Left ventricle myocardium inferior (tissue), 1 donor: ENCODE measurements at regions not wholly inside any gene's neighbourhood (a gene's known extent, or its start where the extent isn't known, plus 50 kb on each side); places are given as distances from the start of the nearest gene placed in this dataset.

ENCODE experiments used
- DNase-seq: peaks from one replicate; pipeline ENCODE4 v3.0.0-alpha.2; 2020
- H3K27ac ChIP-seq: fragments of 200-600 bp; replicated peaks from 2 replicates; pipeline ENCODE4 v1.8.0; 2021
- H3K27me3 ChIP-seq: fragments of 200-600 bp; 2 replicates; pipeline ENCODE4 v1.8.0; 2021; ENCODE audit warnings: low read depth
- H3K36me3 ChIP-seq: fragments of 200-600 bp; 2 replicates; pipeline ENCODE4 v1.8.0; 2021
- H3K4me1 ChIP-seq: fragments of 200-600 bp; 2 replicates; pipeline ENCODE4 v1.8.0; 2021
- H3K4me3 ChIP-seq: fragments of 200-600 bp; 2 replicates; pipeline ENCODE4 v1.8.0; 2021; ENCODE audit warnings: mild to moderate bottlenecking, moderate library complexity
- H3K9me3 ChIP-seq: fragments of 200-600 bp; replicated peaks from 2 replicates; pipeline ENCODE4 v1.8.0; 2021
- intact Hi-C: fragments of 100-400 bp; cut with micrococcal nuclease; formaldehyde crosslinking; loops from one replicate; pipeline ENCODE4 v1.11.0; 2022
- TF ChIP-seq, protein P1 (sequence below): fragments of 200-600 bp; IDR thresholded peaks from 2 replicates; pipeline ENCODE4 v1.8.0; 2021; ENCODE audit warnings: antibody characterized with exemption, mild to moderate bottlenecking, borderline replicate concordance
- donor health status: DM: no; HTN: yes; CAD: no; lungs with severe emphysema.

DNA sequence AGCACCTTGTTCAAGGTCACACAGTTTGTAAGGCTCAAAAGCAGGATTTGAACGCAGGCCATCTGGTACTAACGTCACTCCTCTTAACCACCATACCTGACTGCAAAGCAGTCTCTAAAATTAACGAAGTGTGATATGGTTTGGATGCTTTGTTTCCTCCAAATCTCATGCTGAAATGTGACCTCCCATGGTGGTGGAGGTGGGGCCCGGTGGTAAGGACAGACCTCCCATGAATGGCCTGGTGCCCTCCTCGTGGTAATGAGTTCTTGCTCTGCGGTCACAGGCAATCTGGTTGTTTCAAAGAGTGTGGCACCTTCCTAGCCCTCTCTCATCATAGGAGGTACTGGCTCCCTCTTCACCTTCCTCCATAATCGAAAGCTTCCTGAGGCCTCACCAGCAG is 102.2 kb upstream of the BCL2L14 start:
- Histone ChIP-seq H3K27me3 (no peaks in the 10 kb centered on the region), H3K9me3 (no peaks in the 10 kb centered on the region), H3K27ac (no peak overlapping the region), H3K36me3 (no peaks in the 10 kb centered on the region), H3K4me1 (no peaks in the 10 kb centered on the region), H3K4me3 (no peak overlapping the region)
- intact Hi-C loops = no loop called here
- TF ChIP-seq, protein P1, sequence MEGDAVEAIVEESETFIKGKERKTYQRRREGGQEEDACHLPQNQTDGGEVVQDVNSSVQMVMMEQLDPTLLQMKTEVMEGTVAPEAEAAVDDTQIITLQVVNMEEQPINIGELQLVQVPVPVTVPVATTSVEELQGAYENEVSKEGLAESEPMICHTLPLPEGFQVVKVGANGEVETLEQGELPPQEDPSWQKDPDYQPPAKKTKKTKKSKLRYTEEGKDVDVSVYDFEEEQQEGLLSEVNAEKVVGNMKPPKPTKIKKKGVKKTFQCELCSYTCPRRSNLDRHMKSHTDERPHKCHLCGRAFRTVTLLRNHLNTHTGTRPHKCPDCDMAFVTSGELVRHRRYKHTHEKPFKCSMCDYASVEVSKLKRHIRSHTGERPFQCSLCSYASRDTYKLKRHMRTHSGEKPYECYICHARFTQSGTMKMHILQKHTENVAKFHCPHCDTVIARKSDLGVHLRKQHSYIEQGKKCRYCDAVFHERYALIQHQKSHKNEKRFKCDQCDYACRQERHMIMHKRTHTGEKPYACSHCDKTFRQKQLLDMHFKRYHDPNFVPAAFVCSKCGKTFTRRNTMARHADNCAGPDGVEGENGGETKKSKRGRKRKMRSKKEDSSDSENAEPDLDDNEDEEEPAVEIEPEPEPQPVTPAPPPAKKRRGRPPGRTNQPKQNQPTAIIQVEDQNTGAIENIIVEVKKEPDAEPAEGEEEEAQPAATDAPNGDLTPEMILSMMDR = no peak
- no peak for DNase-seq

GRCh38 chr12:11969437-11970154 is 101.1 kb upstream of the BCL2L14 start:
- Histone ChIP-seq H3K27me3 (no peaks in the 10 kb centered on the region), H3K36me3 (no peaks in the 10 kb centered on the region)

DNA sequence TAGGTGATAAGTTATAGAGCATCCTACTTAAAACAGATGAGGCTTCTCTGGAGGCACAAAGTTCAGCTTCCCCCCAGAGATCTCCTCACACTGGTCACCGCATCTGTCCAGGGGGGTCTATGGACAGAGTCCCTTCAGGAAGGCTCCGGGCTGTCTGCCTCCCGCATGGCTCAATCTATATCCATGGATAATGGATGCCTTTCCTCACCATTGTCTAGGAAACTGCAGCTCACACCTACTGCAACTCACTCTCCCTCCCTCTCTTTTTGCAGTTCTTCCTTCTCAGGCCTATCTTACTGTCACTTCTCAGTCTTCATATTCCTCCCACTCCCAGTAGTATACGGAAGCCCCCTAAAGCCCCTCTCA is 100.6 kb upstream of the BCL2L14 start:
- H3K36me3 ChIP-seq = no peaks in the 10 kb centered on the region
- DNase-seq = no peak
- no peak overlapping the region for H3K27ac ChIP-seq
- TF ChIP-seq, protein P1 = no peak
- no peaks in the 10 kb centered on the region for H3K9me3 ChIP-seq
- no peaks in the 10 kb centered on the region for H3K4me1 ChIP-seq
- no peaks in the 10 kb centered on the region for H3K27me3 ChIP-seq
- H3K4me3 ChIP-seq = no peak overlapping the region
- intact Hi-C loops = no loop called here

More at GRCh38 chr12:11969437-11970154, 101.1 kb upstream of the BCL2L14 start:
- H3K4me3 ChIP-seq = no peak overlapping the region
- H3K9me3 ChIP-seq = no peaks in the 10 kb centered on the region
- H3K4me1 ChIP-seq = no peaks in the 10 kb centered on the region
- no peak overlapping the region for H3K27ac ChIP-seq
- DNase-seq = no peak
- intact Hi-C loops = no loop called here
- TF ChIP-seq, protein P1 = no peak

- Histone ChIP-seq H3K27me3 (no peaks in the 10 kb centered on the region), H3K27ac (no peak overlapping the region), H3K4me1 (no peaks in the 10 kb centered on the region), H3K36me3 (no peaks in the 10 kb centered on the region), H3K9me3 (no peaks in the 10 kb centered on the region), H3K4me3 (no peak overlapping the region)
- DNase-seq = no peak
- intact Hi-C loops = no loop called here
- TF ChIP-seq, protein P1 = no peak
Observed at GRCh38 chr12:11973396-11973795, 97.3 kb upstream of the BCL2L14 start.

- H3K27ac ChIP-seq = no peak overlapping the region
- H3K9me3 ChIP-seq = no peaks in the 10 kb centered on the region
- TF ChIP-seq, protein P1 = no peak
- H3K36me3 ChIP-seq = no peaks in the 10 kb centered on the region
- no peaks in the 10 kb centered on the region for H3K4me1 ChIP-seq
- DNase-seq = no peak
- no peak overlapping the region for H3K4me3 ChIP-seq
- no peaks in the 10 kb centered on the region for H3K27me3 ChIP-seq
- intact Hi-C loops = no loop called here
Observed at GRCh38 chr12:11976005-11976404, 94.7 kb upstream of the BCL2L14 start.
